Upper lobe of left lung (tissue), 4 donors: ENCODE measurements at regions not wholly inside any gene's neighbourhood (a gene's known extent, or its start where the extent isn't known, plus 50 kb on each side); places are given as distances from the start of the nearest gene placed in this dataset.

Source experiments
- CTCF ChIP-seq, 6 experiments: fragments of 450-650 bp in 4 of 6; fragments of 200-600 bp in 2 of 6; sonication (generic) in 2 of 6; IDR thresholded peaks; one replicate each; pipeline ENCODE4 v1.5.1; 2016 to 2019; ENCODE audit warnings: antibody characterized with exemption in 6 of 6
- POLR2A ChIP-seq, 4 donors: fragments of 450-650 bp; IDR thresholded peaks; one replicate each; pipeline ENCODE4 v1.5.1; 2016 to 2017; ENCODE audit warnings: antibody characterized with exemption in 4 of 4, mild to moderate bottlenecking in 2 of 4
- POLR2AphosphoS5 ChIP-seq, 2 donors: sonication (generic); formaldehyde crosslinking; IDR thresholded peaks; one replicate each; pipeline ENCODE4 v1.5.1; 2017; ENCODE audit warnings: antibody characterized with exemption in 2 of 2

- TF ChIP-seq POLR2A (IDR thresholded peaks at IDR 0.05) (no peak), CTCF (IDR thresholded peaks at IDR 0.05) (no peak), POLR2AphosphoS5 (IDR thresholded peaks at IDR 0.05) (no peak)
Observed at GRCh38 chr4:130668859-130669258, 1572.9 kb downstream of the C4orf33 start.
